ENCODE measurements at regions not wholly inside any gene's neighbourhood (a gene's known extent, or its start where the extent isn't known, plus 50 kb on each side); places are given as distances from the start of the nearest gene placed in this dataset.

DNA sequence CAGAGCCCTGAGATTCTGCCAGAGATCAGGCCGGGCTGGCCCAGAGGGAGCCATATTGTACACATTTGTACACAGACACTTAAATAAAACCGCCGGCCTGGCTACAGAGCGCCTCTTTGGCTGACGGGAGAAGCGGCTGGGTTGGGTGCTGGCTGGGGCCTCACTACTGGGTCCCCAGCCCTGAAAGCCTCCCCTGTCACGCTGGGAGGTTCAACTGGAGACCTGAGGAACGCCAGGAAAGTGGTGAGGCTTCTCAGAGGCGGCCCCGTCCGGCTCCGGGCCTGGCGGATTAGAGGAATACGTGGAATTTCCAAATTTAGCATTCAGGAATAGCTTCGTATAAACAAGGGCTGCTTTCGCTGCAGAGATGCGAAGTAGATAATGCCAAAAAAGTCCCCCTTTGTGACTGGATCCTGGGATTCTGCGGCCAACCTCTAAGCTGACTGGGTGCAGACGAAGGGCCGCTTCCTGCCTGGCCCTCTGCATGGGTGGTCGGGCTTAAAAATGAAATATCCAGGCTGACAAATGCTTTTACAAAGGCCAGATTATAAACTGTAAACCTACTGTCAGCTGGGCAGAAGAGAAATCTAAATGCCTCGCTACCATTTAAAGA lies 252.4 kb downstream of the IRF8 start:
- H3K36me3 ChIP-seq (ENCODE audit: low read depth), result no peaks in the 10 kb centered on the region
- H3K9me3 ChIP-seq (ENCODE audit: severe bottlenecking), result no peaks in the 10 kb centered on the region
- DNase-seq (ENCODE audit: low spot score) (no peak), ATAC-seq (ENCODE audit: low read depth) (no peak)
- H3K4me3 ChIP-seq (ENCODE audit: severe bottlenecking), result no peak overlapping the region
- peaks cover 74% of the 10 kb centered on the region for H3K27me3 ChIP-seq (ENCODE audit: insufficient read depth, poor library complexity, severe bottlenecking)
- H3K4me1 ChIP-seq (ENCODE audit: insufficient read depth, poor library complexity, severe bottlenecking), result no peaks in the 10 kb centered on the region
- H3K27ac ChIP-seq (ENCODE audit: poor library complexity, severe bottlenecking), result no peak overlapping the region
- TF ChIP-seq, protein P1, sequence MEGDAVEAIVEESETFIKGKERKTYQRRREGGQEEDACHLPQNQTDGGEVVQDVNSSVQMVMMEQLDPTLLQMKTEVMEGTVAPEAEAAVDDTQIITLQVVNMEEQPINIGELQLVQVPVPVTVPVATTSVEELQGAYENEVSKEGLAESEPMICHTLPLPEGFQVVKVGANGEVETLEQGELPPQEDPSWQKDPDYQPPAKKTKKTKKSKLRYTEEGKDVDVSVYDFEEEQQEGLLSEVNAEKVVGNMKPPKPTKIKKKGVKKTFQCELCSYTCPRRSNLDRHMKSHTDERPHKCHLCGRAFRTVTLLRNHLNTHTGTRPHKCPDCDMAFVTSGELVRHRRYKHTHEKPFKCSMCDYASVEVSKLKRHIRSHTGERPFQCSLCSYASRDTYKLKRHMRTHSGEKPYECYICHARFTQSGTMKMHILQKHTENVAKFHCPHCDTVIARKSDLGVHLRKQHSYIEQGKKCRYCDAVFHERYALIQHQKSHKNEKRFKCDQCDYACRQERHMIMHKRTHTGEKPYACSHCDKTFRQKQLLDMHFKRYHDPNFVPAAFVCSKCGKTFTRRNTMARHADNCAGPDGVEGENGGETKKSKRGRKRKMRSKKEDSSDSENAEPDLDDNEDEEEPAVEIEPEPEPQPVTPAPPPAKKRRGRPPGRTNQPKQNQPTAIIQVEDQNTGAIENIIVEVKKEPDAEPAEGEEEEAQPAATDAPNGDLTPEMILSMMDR (IDR thresholded peaks at IDR 0.05; ENCODE audit: poor library complexity, severe bottlenecking), result no peak

DNA sequence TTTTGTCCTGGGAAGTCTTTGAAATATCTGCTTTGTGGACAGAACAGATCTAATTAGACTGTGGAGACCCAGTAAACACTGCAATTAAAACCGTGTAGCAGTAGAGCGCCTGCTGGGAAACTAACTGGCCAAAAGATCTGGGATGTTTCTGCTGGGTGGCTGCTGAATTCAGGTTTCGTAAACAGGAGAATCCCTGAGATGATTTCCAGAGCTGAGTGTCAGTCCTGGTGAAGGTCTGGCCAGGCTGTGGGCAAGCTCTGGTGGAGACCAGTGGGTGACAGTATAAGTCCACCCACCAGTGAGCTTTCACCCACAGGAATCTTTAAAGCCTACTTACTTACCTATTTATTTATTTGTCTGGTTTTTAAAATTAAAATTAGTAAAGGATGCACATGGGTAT lies 257.2 kb downstream of the IRF8 start:
- H3K27ac ChIP-seq (ENCODE audit: poor library complexity, severe bottlenecking), result no peak overlapping the region

DNA sequence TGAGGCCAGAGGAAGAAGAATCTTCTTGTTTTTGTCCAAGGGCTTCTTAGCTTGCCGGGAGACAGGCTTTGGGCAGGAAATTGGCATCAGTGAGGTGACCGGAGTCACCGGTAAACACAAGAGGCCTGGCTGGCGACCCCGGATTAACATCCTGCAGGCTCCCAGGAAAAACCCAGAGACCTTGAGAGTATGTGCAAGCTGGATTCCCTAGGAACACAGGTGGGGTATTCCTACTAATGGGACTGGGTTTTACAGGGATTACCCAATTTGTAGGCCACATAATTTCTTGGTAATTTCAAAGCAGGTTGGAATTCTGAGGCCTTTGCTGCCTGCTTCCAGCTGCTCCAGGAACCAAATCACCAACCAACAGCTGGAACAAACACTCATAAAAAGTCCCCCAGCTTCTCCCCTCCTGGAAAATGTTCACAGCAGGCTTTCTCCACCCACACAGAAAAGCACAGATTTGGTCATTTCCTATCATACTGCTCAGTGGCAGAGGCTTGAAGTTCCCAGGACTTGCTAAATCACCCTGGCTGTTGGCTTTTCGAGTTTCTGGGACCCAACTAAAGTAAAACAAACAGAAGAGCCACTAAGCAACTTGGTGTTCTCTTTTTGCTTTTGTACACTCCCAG lies 258.8 kb downstream of the IRF8 start:
- Histone ChIP-seq H3K27ac (ENCODE audit: poor library complexity, severe bottlenecking) (no peak overlapping the region), H3K4me1 (ENCODE audit: insufficient read depth, poor library complexity, severe bottlenecking) (no peaks in the 10 kb centered on the region), H3K36me3 (ENCODE audit: low read depth) (no peaks in the 10 kb centered on the region), H3K9me3 (ENCODE audit: severe bottlenecking) (no peaks in the 10 kb centered on the region), H3K27me3 (ENCODE audit: insufficient read depth, poor library complexity, severe bottlenecking) (peaks cover 46% of the 10 kb centered on the region), H3K4me3 (ENCODE audit: severe bottlenecking) (no peak overlapping the region)
- DNase-seq (ENCODE audit: low spot score) (no peak), ATAC-seq (ENCODE audit: low read depth) (no peak)
- TF ChIP-seq, protein P1 (IDR thresholded peaks at IDR 0.05; ENCODE audit: poor library complexity, severe bottlenecking), result no peak

More for the DNA sequence above, 257.2 kb downstream of the IRF8 start:
- ATAC-seq (ENCODE audit: low read depth) (no peak), DNase-seq (ENCODE audit: low spot score) (no peak)
- TF ChIP-seq, protein P1 (IDR thresholded peaks at IDR 0.05; ENCODE audit: poor library complexity, severe bottlenecking), result no peak
- no peaks in the 10 kb centered on the region for H3K4me1 ChIP-seq (ENCODE audit: insufficient read depth, poor library complexity, severe bottlenecking)
- H3K36me3 ChIP-seq (ENCODE audit: low read depth), result no peaks in the 10 kb centered on the region
- H3K27me3 ChIP-seq (ENCODE audit: insufficient read depth, poor library complexity, severe bottlenecking), result peaks cover 49% of the 10 kb centered on the region
- H3K4me3 ChIP-seq (ENCODE audit: severe bottlenecking), result no peak overlapping the region
- no peaks in the 10 kb centered on the region for H3K9me3 ChIP-seq (ENCODE audit: severe bottlenecking)

DNA sequence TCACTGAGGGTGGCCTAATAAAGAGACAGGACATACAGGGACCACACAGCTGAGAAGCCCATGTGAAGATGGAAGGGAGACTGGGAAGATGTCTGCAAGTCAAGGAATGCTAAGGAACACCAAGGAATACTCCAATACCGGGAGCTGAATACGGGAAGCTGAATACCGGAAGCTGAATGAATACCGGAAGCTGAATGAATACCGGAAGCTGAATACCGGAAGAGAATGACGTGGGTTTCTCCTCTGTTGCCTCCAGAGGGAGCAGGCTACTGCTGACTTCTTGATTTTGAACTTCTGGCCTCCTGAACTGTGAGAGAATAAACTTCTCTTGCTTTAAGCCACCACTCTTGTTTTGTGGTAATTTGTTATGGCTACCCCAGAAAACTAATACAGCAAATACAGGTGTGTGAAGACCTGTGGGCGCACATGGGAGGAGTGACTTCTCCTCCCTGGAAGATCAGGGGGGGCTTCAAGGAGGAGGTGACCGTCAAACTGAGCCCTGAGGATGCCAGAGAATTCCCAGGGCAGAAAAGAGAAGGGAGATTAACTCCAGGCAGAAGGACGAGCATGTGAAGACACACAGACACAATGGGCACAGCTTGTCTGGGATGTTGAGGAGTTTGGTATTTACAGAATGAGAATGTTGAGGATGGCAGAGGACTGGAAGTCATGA lies 259.9 kb downstream of the IRF8 start:
- Histone ChIP-seq H3K36me3 (ENCODE audit: low read depth) (no peaks in the 10 kb centered on the region), H3K4me3 (ENCODE audit: severe bottlenecking) (no peak overlapping the region), H3K27me3 (ENCODE audit: insufficient read depth, poor library complexity, severe bottlenecking) (peaks cover 36% of the 10 kb centered on the region), H3K4me1 (ENCODE audit: insufficient read depth, poor library complexity, severe bottlenecking) (no peaks in the 10 kb centered on the region), H3K9me3 (ENCODE audit: severe bottlenecking) (no peaks in the 10 kb centered on the region), H3K27ac (ENCODE audit: poor library complexity, severe bottlenecking) (no peak overlapping the region)
- DNase-seq (ENCODE audit: low spot score), result no peak
- ATAC-seq (ENCODE audit: low read depth), result no peak
- TF ChIP-seq, protein P1 (IDR thresholded peaks at IDR 0.05; ENCODE audit: poor library complexity, severe bottlenecking), result no peak
